HepG2 (cell line): ENCODE measurements at regions not wholly inside any gene's neighbourhood (a gene's known extent, or its start where the extent isn't known, plus 50 kb on each side); places are given as distances from the start of the nearest gene placed in this dataset.

Source experiments
- ATAC-seq: fragments of 200-7000 bp; cut with Tn5 transposase; 3 replicates; pipeline ENCODE4 v1.9.1; 2020; ENCODE audit warnings: mild to moderate bottlenecking, moderate library complexity
- BruUV-seq: library from RNA; stranded (reverse); fragments of 400-500 nt; replicated peaks from 2 replicates; lab custom pipeline; 2021; lab: Mats Ljungman, UMichigan
- CTCF ChIA-PET: fragments of 300-600 bp; formaldehyde crosslinking; extraction: SDS; loops from one replicate; lab custom pipeline; 2021; ENCODE audit warnings: low total read pairs, inconsistent platforms, low intra/inter-chr PET ratio; lab: Yijun Ruan, JAX
- POLR2A ChIA-PET: fragments of 350-600 bp; sonication (Branson Sonifier 250); formaldehyde crosslinking; loops from one replicate; lab custom pipeline; 2020; ENCODE audit warnings: antibody characterized with exemption, inconsistent platforms; lab: Yijun Ruan, JAX
- DNase-seq: peaks from one replicate; pipeline ENCODE4 v3.0.0-alpha.2; 2015; ENCODE audit warnings: low spot score
- FAIRE-seq: peaks from 3 replicates; lab custom pipeline; 2011; peaks lifted over from hg19 to GRCh38; lab: Jason Lieb, UNC
- H2AFZ ChIP-seq: one replicate; pipeline ENCODE4 v1.6.1; 2011; ENCODE audit warnings: low read length, inconsistent platforms
- H3K27ac ChIP-seq: fragments of 300-600 bp; 3 replicates; pipeline ENCODE4 v1.8.0; 2011; ENCODE audit warnings: mixed run types, mild to moderate bottlenecking, mixed read lengths, low read length, inconsistent platforms; ENCODE audit not compliant: insufficient read depth; ENCODE audit errors: extremely low read length
- H3K27me3 ChIP-seq, 2 experiments: fragments of 200-600 bp in 1 of 2; 2 replicates in 1 of 2; 3 replicates in 1 of 2; pipeline versions ENCODE4 v1.6.0 to v1.8.0; 2011; ENCODE audit warnings: low read length in 2 of 2, mild to moderate bottlenecking in 2 of 2, moderate library complexity in 2 of 2, inconsistent platforms in 1 of 2; ENCODE audit not compliant: insufficient read depth in 2 of 2, control insufficient read depth in 1 of 2
- H3K36me3 ChIP-seq, 2 experiments: fragments of 200-600 bp in 1 of 2; replicated peaks in 1 of 2; 2 replicates in 1 of 2; 3 replicates in 1 of 2; pipeline versions ENCODE4 v1.5.1 to v1.8.0; 2011; ENCODE audit warnings: low read length in 2 of 2, inconsistent platforms in 1 of 2; ENCODE audit not compliant: insufficient read depth in 2 of 2, control insufficient read depth in 1 of 2
- H3K4me1 ChIP-seq: 2 replicates; pipeline ENCODE4 v1.5.1; 2012; ENCODE audit warnings: low read length, inconsistent platforms; ENCODE audit not compliant: insufficient read depth
- H3K4me2 ChIP-seq: 2 replicates; pipeline ENCODE4 v1.6.0; 2011; ENCODE audit warnings: low read depth, low read length, inconsistent platforms
- H3K4me3 ChIP-seq, 3 experiments: fragments of 200-600 bp in 1 of 3; sonication (generic), shearing (Covaris generic) in 1 of 3; replicated peaks in 1 of 3; 2 replicates each; pipeline ENCODE4 v1.5.1; 2011 to 2016; ENCODE audit warnings: low read length in 3 of 3, inconsistent platforms in 2 of 3, low read depth in 2 of 3, mild to moderate bottlenecking in 2 of 3, control low read depth in 1 of 3, mixed read lengths in 1 of 3; ENCODE audit not compliant: insufficient read depth in 1 of 3
- H3K79me2 ChIP-seq: one replicate; pipeline ENCODE4 v1.6.1; 2011; ENCODE audit warnings: low read length, inconsistent platforms; ENCODE audit not compliant: insufficient read depth
- H3K9ac ChIP-seq: 2 replicates; pipeline ENCODE4 v1.6.0; 2011; ENCODE audit warnings: mild to moderate bottlenecking, low read depth, low read length, inconsistent platforms; ENCODE audit not compliant: insufficient read depth
- H3K9me3 ChIP-seq: 2 replicates; pipeline ENCODE4 v1.5.1; 2012; ENCODE audit warnings: mild to moderate bottlenecking, low read length
- H4K20me1 ChIP-seq: 2 replicates; pipeline ENCODE4 v1.6.0; 2011; ENCODE audit warnings: inconsistent platforms, mild to moderate bottlenecking, low read length, moderate library complexity; ENCODE audit not compliant: insufficient read depth
- SOX6 ChIP-seq, 2 experiments: fragments of 450-650 bp in 1 of 2; sonication (generic) in 1 of 2; formaldehyde crosslinking in 1 of 2; IDR thresholded peaks; 2 replicates each; pipeline versions ENCODE4 v1.4.0 to v1.6.1; 2017 to 2020; ENCODE audit warnings: antibody characterized with exemption in 1 of 2, mild to moderate bottlenecking in 1 of 2, missing genetic modification reagents in 1 of 2
- ZNF781 ChIP-seq: sonication (generic); formaldehyde crosslinking; IDR thresholded peaks from 2 replicates; pipeline ENCODE4 v1.5.1; 2020; ENCODE audit warnings: borderline replicate concordance, mild to moderate bottlenecking, missing genetic modification reagents; ENCODE audit errors: not compliant biosample characterization
- WGBS: methylation state at CpG from one replicate; pipeline ENCODE4 v1.1.6; 2017; ENCODE audit warnings: low lambda C conversion rate; 5-methylcytosine and 5-hydroxymethylcytosine counted together
- in situ Hi-C: cut with HindIII; loops from 2 replicates; pipeline ENCODE4 v1.10.0; 2017; ENCODE audit warnings: low pct_unique_long_range_greater_than_20kb; ENCODE audit not compliant: extremely low pct_ligation_motif_present
- intact Hi-C: fragments of 100-400 bp; cut with micrococcal nuclease; formaldehyde crosslinking; loops from one replicate; pipeline ENCODE4 v1.10.0; 2022; ENCODE audit not compliant: unreplicated experiment

GRCh38 chr4:79175716-79176115, 150.1 kb downstream of the NAA11 start:
- FAIRE-seq, result no peak
- no peak for DNase-seq
- POLR2A ChIA-PET, result no interaction called here
- no peak for TF ChIP-seq ZNF781 (CRISPR knock-in tag)
- no peaks in the 10 kb centered on the region for H3K9me3 ChIP-seq
- in situ Hi-C loops (no loop called here), intact Hi-C loops (no loop called here)
- no peak overlapping the region for H3K27ac ChIP-seq
- CTCF ChIA-PET, result no interaction called here
- H3K4me1 ChIP-seq, result no peaks in the 10 kb centered on the region
- no peaks in the 10 kb centered on the region for H4K20me1 ChIP-seq
- H3K4me2 ChIP-seq, result no peak overlapping the region
- H3K27me3 ChIP-seq, result no peaks in the 10 kb centered on the region
- no TSS peak for BruUV-seq
- H3K79me2 ChIP-seq, result no peaks in the 10 kb centered on the region
- H3K4me3 ChIP-seq, result no peak overlapping the region
- H3K36me3 ChIP-seq, result no peaks in the 10 kb centered on the region
- no peak overlapping the region for H3K9ac ChIP-seq
- no peak for ATAC-seq
- H2AFZ ChIP-seq, result no peak overlapping the region

DNA sequence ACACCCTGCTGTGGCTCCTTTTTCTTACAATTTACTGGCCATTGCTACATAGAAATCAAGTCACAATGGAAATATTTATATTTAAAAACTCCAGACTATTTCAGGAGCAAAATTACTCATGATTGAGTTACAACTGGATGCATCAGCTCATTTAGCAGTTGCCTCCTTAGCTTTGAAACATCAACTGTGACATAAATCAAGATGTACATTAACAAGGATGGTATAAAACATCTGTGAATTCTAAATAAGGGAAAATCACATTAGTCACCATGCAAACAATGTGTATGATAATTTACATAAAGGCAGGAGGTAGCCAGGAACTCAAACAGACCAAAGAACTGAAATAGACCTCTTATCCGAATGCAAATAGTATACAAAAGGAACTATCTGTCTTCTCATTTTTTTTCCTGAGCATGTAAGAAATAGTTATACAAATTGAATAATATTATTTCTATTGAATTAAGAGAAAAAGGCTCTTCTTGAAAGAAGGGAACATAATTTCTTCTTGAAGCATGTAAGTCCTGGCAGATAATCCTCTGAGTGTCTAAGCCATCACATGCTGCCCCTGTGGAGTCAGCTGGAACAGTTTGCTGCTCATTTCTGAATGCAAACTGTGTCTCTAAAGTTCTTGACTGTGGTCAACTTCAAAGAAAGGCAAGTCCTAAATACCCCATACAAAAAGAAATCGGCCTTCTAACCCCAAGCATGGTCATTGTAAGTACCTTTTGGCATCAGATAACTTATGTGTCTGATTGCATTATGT, 151.2 kb downstream of the NAA11 start:
- CTCF ChIA-PET, result no interaction called here
- POLR2A ChIA-PET, result no interaction called here
- DNase-seq (no peak), FAIRE-seq (no peak), ATAC-seq (no peak)
- no peak overlapping the region for H3K9ac ChIP-seq
- H3K27me3 ChIP-seq, result no peaks in the 10 kb centered on the region
- H3K27ac ChIP-seq, result no peak overlapping the region
- H3K36me3 ChIP-seq, result no peaks in the 10 kb centered on the region
- 1% methylated on average over 2 of the region's 2 CpGs for WGBS
- TF ChIP-seq SOX6 (IDR thresholded peaks at IDR 0.05), result no peak
- no peak for TF ChIP-seq SOX6 (CRISPR knock-in tag; IDR thresholded peaks at IDR 0.05)
- TF ChIP-seq, all 625 proteins: peak for 0
- H3K4me2 ChIP-seq, result no peak overlapping the region
- in situ Hi-C loops, result no loop called here
- H2AFZ ChIP-seq, result no peak overlapping the region
- H3K4me1 ChIP-seq, result no peaks in the 10 kb centered on the region
- no peaks in the 10 kb centered on the region for H3K79me2 ChIP-seq
- intact Hi-C loops, result no loop called here
- no peak overlapping the region for H3K4me3 ChIP-seq
- no peaks in the 10 kb centered on the region for H3K9me3 ChIP-seq
- H4K20me1 ChIP-seq, result no peaks in the 10 kb centered on the region
- no TSS peak for BruUV-seq
